Natural killer cell (primary cell): ENCODE measurements at regions not wholly inside any gene's neighbourhood (a gene's known extent, or its start where the extent isn't known, plus 50 kb on each side); places are given as distances from the start of the nearest gene placed in this dataset.

ENCODE experiments used
- ATAC-seq, 3 donors: fragments of 150-1000 bp in 2 of 3; fragments of 200-7000 bp in 1 of 3; cut with Tn5 transposase; 1 replicate in 1 of 3; 2 replicates in 2 of 3; pipeline ENCODE4 v1.10.0; 2021; ENCODE audit warnings: mild to moderate bottlenecking in 2 of 3, moderate library complexity in 2 of 3
- DNase-seq, 2 donors: peaks; one replicate each; pipeline versions ENCODE4 v3.0.0 to v3.0.0-alpha.2; 2013 to 2021; ENCODE audit warnings: mixed read lengths in 1 of 2
- H3K27ac ChIP-seq: one replicate; pipeline ENCODE4 v1.5.1; 2013; ENCODE audit warnings: mild to moderate bottlenecking, low read length
- H3K27me3 ChIP-seq: one replicate; pipeline ENCODE4 v1.6.1; 2013; ENCODE audit warnings: low read length; ENCODE audit not compliant: control insufficient read depth, insufficient read depth
- H3K36me3 ChIP-seq: one replicate; pipeline ENCODE4 v1.6.1; 2013; ENCODE audit warnings: low read length; ENCODE audit not compliant: control insufficient read depth, insufficient read depth
- H3K4me1 ChIP-seq: one replicate; pipeline ENCODE4 v1.6.1; 2013; ENCODE audit warnings: low read length; ENCODE audit not compliant: control insufficient read depth, insufficient read depth
- H3K4me3 ChIP-seq: one replicate; pipeline ENCODE4 v1.5.1; 2013; ENCODE audit warnings: low read length
- H3K9me3 ChIP-seq: one replicate; pipeline ENCODE4 v1.6.1; 2013; ENCODE audit warnings: low read length; ENCODE audit not compliant: control insufficient read depth, insufficient read depth
- H3K27ac Mint-ChIP-seq, 2 donors: one replicate each; pipeline ENCODE4 v1.8.0; 2022; ENCODE audit warnings: mild to moderate bottlenecking in 2 of 2, mixed read lengths in 2 of 2, moderate library complexity in 1 of 2
- H3K27me3 Mint-ChIP-seq, 2 donors: one replicate each; pipeline ENCODE4 v1.8.0; 2022; ENCODE audit warnings: low read depth in 2 of 2, mixed read lengths in 2 of 2
- H3K36me3 Mint-ChIP-seq: one replicate; pipeline ENCODE4 v1.8.0; 2022; ENCODE audit warnings: mixed read lengths
- H3K4me1 Mint-ChIP-seq, 2 donors: one replicate each; pipeline ENCODE4 v1.8.0; 2022; ENCODE audit warnings: mixed read lengths in 2 of 2
- H3K4me3 Mint-ChIP-seq: one replicate; pipeline ENCODE4 v1.8.0; 2022; ENCODE audit warnings: mild to moderate bottlenecking, moderate library complexity, mixed read lengths
- H3K9me3 Mint-ChIP-seq, 2 donors: one replicate each; pipeline ENCODE4 v1.8.0; 2022; ENCODE audit warnings: mixed read lengths in 2 of 2
- CTCF ChIP-seq: fragments of 200-600 bp; IDR thresholded peaks from one replicate; pipeline ENCODE4 v1.8.0; 2022; ENCODE audit warnings: antibody characterized with exemption
- WGBS: methylation state at CpG from one replicate; pipeline ENCODE4 v1.1.7; 2013; ENCODE audit warnings: missing lambda C conversion rate; ENCODE audit not compliant: insufficient coverage; 5-methylcytosine and 5-hydroxymethylcytosine counted together
- intact Hi-C: fragments of 100-400 bp; cut with micrococcal nuclease; formaldehyde crosslinking; loops from one replicate; pipeline ENCODE4 v1.14.2; 2022

GRCh38 chr5:72604798-72605154, 97.6 kb upstream of the ZNF366 start:
- no peak for DNase-seq
- Mint-ChIP-seq H3K4me3 (no peak overlapping the region), H3K27ac (no peak overlapping the region), H3K4me1 (no peaks in the 10 kb centered on the region), H3K27me3 (peaks cover 0 to 6% of the 10 kb centered on the region in 2 donors), H3K36me3 (no peaks in the 10 kb centered on the region), H3K9me3 (no peaks in the 10 kb centered on the region)
- H3K27me3 ChIP-seq = no peaks in the 10 kb centered on the region
- no peaks in the 10 kb centered on the region for H3K9me3 ChIP-seq
- WGBS = 100% methylated on average over 2 of the region's 2 CpGs
- TF ChIP-seq CTCF = no peak
- no peak for ATAC-seq
- H3K36me3 ChIP-seq = no peaks in the 10 kb centered on the region
- H3K4me3 ChIP-seq = no peak overlapping the region
- intact Hi-C loops = no loop called here
- no peak overlapping the region for H3K27ac ChIP-seq
- no peaks in the 10 kb centered on the region for H3K4me1 ChIP-seq

- Mint-ChIP-seq H3K27ac (no peak overlapping the region), H3K4me1 (no peaks in the 10 kb centered on the region), H3K4me3 (no peak overlapping the region), H3K36me3 (no peaks in the 10 kb centered on the region), H3K9me3 (no peaks in the 10 kb centered on the region), H3K27me3 (peaks cover 0 to 6% of the 10 kb centered on the region in 2 donors)
- DNase-seq (no peak), ATAC-seq (no peak)
- H3K9me3 ChIP-seq = no peaks in the 10 kb centered on the region
- H3K27ac ChIP-seq = no peak overlapping the region
- WGBS = 90% methylated on average over 11 of the region's 11 CpGs
- no peaks in the 10 kb centered on the region for H3K4me1 ChIP-seq
- intact Hi-C loops = no loop called here
- no peak for TF ChIP-seq CTCF
- H3K27me3 ChIP-seq = no peaks in the 10 kb centered on the region
- no peak overlapping the region for H3K4me3 ChIP-seq
- H3K36me3 ChIP-seq = no peaks in the 10 kb centered on the region
These were observed 97.0 kb upstream of the ZNF366 start for GRCh38 chr5:72604111-72604797.

GRCh38 chr5:72602696-72603685, 95.8 kb upstream of the ZNF366 start:
- no peaks in the 10 kb centered on the region for H3K4me1 ChIP-seq
- H3K27me3 ChIP-seq = no peaks in the 10 kb centered on the region
- no peaks in the 10 kb centered on the region for H3K9me3 Mint-ChIP-seq
- peaks cover 5 to 9% of the 10 kb centered on the region in 2 donors for H3K4me1 Mint-ChIP-seq
- no peak overlapping the region for H3K27ac ChIP-seq
- H3K4me3 Mint-ChIP-seq = no peak overlapping the region
- intact Hi-C loops = no loop called here
- H3K36me3 Mint-ChIP-seq = no peaks in the 10 kb centered on the region
- no peak overlapping the region for H3K4me3 ChIP-seq
- DNase-seq = no peak
- no peaks in the 10 kb centered on the region for H3K9me3 ChIP-seq
- H3K27me3 Mint-ChIP-seq = peaks cover 0 to 6% of the 10 kb centered on the region in 2 donors
- 94% methylated on average over 5 of the region's 6 CpGs for WGBS
- H3K36me3 ChIP-seq = no peaks in the 10 kb centered on the region
- ATAC-seq = no peak
- no peak for TF ChIP-seq CTCF
- H3K27ac Mint-ChIP-seq = no peak overlapping the region
